Panc1 (cell line): ENCODE measurements at regions not wholly inside any gene's neighbourhood (a gene's known extent, or its start where the extent isn't known, plus 50 kb on each side); places are given as distances from the start of the nearest gene placed in this dataset.

Experiments
- ATAC-seq: fragments of 200-7000 bp; cut with Tn5 transposase; 2 replicates; pipeline ENCODE4 v1.9.1; 2020; ENCODE audit warnings: mild to moderate bottlenecking, moderate library complexity
- BruUV-seq: library from RNA; stranded (reverse); fragments of 400-500 nt; replicated peaks from 2 replicates; lab custom pipeline; 2021; lab: Mats Ljungman, UMichigan
- CTCF ChIA-PET: fragments of 300-600 bp; sonication (Branson Sonifier 250); formaldehyde crosslinking; loops from one replicate; lab custom pipeline; 2022; ENCODE audit warnings: antibody characterized with exemption; lab: Charles Lee
- POLR2A ChIA-PET: fragments of 300-600 bp; sonication (Branson Sonifier 250); formaldehyde crosslinking; loops from one replicate; lab custom pipeline; 2022; ENCODE audit warnings: antibody characterized with exemption; lab: Charles Lee
- DNase-seq: peaks from one replicate; pipeline ENCODE4 v3.0.0-alpha.2; 2010; ENCODE audit warnings: low read depth, low spot score
- H3K27ac ChIP-seq: 2 replicates; pipeline ENCODE4 v1.5.1; 2011; ENCODE audit warnings: mild to moderate bottlenecking, low read length, inconsistent platforms
- H3K27me3 ChIP-seq: fragments of 200-500 bp; sonication (Bioruptor generic); 2 replicates; pipeline ENCODE4 v1.6.0; 2014; ENCODE audit warnings: low read length, inconsistent platforms; ENCODE audit not compliant: control insufficient read depth, insufficient read depth
- H3K36me3 ChIP-seq: fragments of 200-500 bp; sonication (Bioruptor generic); 2 replicates; pipeline ENCODE4 v1.5.1; 2014; ENCODE audit warnings: inconsistent platforms, mild to moderate bottlenecking, low read length, moderate library complexity; ENCODE audit not compliant: control insufficient read depth, insufficient read depth
- H3K4me1 ChIP-seq: 2 replicates; pipeline ENCODE4 v1.5.1; 2011; ENCODE audit warnings: inconsistent platforms, mild to moderate bottlenecking, low read length, moderate library complexity; ENCODE audit not compliant: control insufficient read depth, insufficient read depth
- H3K4me3 ChIP-seq, 2 experiments: 2 replicates each; pipeline ENCODE4 v1.5.1; 2011 to 2012; ENCODE audit warnings: low read depth in 2 of 2, low read length in 2 of 2, mild to moderate bottlenecking in 2 of 2, inconsistent platforms in 1 of 2, moderate library complexity in 1 of 2
- H3K9me3 ChIP-seq: fragments of 200-500 bp; sonication (Bioruptor generic); 2 replicates; pipeline ENCODE4 v1.5.1; 2014; ENCODE audit warnings: low read depth, mild to moderate bottlenecking, inconsistent platforms, low read length, moderate library complexity; ENCODE audit not compliant: control insufficient read depth, insufficient read depth
- POLR2AphosphoS5 ChIP-seq: IDR thresholded peaks from 2 replicates; pipeline ENCODE4 v1.6.1; 2012; ENCODE audit warnings: mild to moderate bottlenecking, low read depth, low read length, moderate library complexity
- SIN3A ChIP-seq: IDR thresholded peaks from 2 replicates; pipeline ENCODE4 v1.6.1; 2012; ENCODE audit warnings: low read depth, mild to moderate bottlenecking, low read length, moderate library complexity, borderline replicate concordance; ENCODE audit not compliant: insufficient read depth
- TCF7L2 ChIP-seq: IDR thresholded peaks from 2 replicates; pipeline ENCODE4 v1.6.1; 2011; ENCODE audit warnings: mild to moderate bottlenecking, low read depth, low read length, inconsistent platforms
- in situ Hi-C: cut with HindIII; loops from 2 replicates; pipeline ENCODE4 v1.10.0; 2016; ENCODE audit warnings: low sequenced_read_pairs, low pct_unique_long_range_greater_than_20kb
- intact Hi-C: fragments of 100-400 bp; cut with micrococcal nuclease; formaldehyde crosslinking; loops from one replicate; pipeline ENCODE4 v1.10.0; 2022; ENCODE audit not compliant: unreplicated experiment
- TF ChIP-seq, protein P1 (sequence below): fragments of 450-650 bp; IDR thresholded peaks from 2 replicates; pipeline ENCODE4 v1.5.1; 2017; ENCODE audit warnings: mild to moderate bottlenecking
- TF ChIP-seq, protein P2 (sequence below), 2 experiments: IDR thresholded peaks; 2 replicates each; pipeline ENCODE4 v1.6.1; 2011 to 2012; ENCODE audit warnings: low read depth in 2 of 2, control low read depth in 1 of 2, low read length in 1 of 2, mild to moderate bottlenecking in 1 of 2, moderate library complexity in 1 of 2; ENCODE audit not compliant: insufficient read depth in 1 of 2

DNA sequence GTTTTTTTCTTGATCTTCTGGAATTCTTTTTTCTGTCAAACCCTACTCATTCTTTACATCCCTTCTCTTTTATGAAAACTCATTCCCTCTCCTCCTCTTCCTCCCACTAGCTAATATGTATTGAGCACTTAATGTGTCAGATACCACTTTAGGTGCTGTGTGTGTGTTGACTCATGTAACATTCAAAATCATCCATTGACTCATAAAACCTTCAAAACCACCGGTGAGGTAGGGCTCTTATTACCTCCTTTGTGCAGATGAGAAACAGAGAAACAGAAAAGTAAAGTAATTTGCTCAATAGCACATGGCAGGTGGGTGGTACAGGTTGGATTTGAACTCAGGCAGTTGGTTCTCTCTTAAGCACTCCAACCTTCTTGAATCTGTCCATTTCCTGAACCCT, 136.3 kb upstream of the NEDD9 start:
- intact Hi-C loops (no loop called here), in situ Hi-C loops (no loop called here)
- H3K4me3 ChIP-seq, result no peak overlapping the region
- ATAC-seq (no peak), DNase-seq (no peak)
- no peaks in the 10 kb centered on the region for H3K9me3 ChIP-seq
- ChIA-PET CTCF (no interaction called here), POLR2A (no interaction called here)
- no peak for TF ChIP-seq TCF7L2
- TF ChIP-seq, protein P1, sequence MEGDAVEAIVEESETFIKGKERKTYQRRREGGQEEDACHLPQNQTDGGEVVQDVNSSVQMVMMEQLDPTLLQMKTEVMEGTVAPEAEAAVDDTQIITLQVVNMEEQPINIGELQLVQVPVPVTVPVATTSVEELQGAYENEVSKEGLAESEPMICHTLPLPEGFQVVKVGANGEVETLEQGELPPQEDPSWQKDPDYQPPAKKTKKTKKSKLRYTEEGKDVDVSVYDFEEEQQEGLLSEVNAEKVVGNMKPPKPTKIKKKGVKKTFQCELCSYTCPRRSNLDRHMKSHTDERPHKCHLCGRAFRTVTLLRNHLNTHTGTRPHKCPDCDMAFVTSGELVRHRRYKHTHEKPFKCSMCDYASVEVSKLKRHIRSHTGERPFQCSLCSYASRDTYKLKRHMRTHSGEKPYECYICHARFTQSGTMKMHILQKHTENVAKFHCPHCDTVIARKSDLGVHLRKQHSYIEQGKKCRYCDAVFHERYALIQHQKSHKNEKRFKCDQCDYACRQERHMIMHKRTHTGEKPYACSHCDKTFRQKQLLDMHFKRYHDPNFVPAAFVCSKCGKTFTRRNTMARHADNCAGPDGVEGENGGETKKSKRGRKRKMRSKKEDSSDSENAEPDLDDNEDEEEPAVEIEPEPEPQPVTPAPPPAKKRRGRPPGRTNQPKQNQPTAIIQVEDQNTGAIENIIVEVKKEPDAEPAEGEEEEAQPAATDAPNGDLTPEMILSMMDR, result no peak
- TF ChIP-seq, protein P2, sequence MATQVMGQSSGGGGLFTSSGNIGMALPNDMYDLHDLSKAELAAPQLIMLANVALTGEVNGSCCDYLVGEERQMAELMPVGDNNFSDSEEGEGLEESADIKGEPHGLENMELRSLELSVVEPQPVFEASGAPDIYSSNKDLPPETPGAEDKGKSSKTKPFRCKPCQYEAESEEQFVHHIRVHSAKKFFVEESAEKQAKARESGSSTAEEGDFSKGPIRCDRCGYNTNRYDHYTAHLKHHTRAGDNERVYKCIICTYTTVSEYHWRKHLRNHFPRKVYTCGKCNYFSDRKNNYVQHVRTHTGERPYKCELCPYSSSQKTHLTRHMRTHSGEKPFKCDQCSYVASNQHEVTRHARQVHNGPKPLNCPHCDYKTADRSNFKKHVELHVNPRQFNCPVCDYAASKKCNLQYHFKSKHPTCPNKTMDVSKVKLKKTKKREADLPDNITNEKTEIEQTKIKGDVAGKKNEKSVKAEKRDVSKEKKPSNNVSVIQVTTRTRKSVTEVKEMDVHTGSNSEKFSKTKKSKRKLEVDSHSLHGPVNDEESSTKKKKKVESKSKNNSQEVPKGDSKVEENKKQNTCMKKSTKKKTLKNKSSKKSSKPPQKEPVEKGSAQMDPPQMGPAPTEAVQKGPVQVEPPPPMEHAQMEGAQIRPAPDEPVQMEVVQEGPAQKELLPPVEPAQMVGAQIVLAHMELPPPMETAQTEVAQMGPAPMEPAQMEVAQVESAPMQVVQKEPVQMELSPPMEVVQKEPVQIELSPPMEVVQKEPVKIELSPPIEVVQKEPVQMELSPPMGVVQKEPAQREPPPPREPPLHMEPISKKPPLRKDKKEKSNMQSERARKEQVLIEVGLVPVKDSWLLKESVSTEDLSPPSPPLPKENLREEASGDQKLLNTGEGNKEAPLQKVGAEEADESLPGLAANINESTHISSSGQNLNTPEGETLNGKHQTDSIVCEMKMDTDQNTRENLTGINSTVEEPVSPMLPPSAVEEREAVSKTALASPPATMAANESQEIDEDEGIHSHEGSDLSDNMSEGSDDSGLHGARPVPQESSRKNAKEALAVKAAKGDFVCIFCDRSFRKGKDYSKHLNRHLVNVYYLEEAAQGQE (IDR thresholded peaks at IDR 0.05; ENCODE audit: insufficient read depth in 1 of 2, low read depth in 2 of 2, low read length in 1 of 2), result no peak
- TF ChIP-seq POLR2AphosphoS5, result no peak
- TF ChIP-seq SIN3A, result no peak
- H3K27ac ChIP-seq, result no peak overlapping the region
- H3K36me3 ChIP-seq, result no peaks in the 10 kb centered on the region
- H3K4me1 ChIP-seq, result no peaks in the 10 kb centered on the region
- no peaks in the 10 kb centered on the region; the same call in 1 of the 2 replicates for H3K27me3 ChIP-seq
- no TSS peak for BruUV-seq

DNA sequence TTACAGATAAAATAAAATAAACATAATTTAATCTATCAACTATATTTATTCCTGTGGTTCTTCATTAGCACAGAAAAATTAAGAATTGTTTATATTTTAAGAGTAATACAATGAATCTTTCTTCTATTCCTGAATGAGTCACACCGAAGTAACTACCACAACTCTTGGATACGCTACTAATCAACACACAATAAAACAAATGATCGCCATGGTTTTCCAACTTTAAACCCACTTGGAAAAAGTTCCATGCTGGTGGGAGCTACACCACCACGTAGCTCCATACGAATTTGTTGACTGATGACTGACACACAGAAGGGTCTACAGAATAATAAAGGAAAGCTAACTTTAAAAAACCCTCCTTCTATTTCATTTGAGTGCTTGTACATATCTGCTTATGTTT, 135.8 kb upstream of the NEDD9 start:
- ATAC-seq, result no peak
- Histone ChIP-seq H3K27me3 (no peaks in the 10 kb centered on the region; the same call in 1 of the 2 replicates), H3K9me3 (no peaks in the 10 kb centered on the region), H3K27ac (no peak overlapping the region), H3K36me3 (no peaks in the 10 kb centered on the region), H3K4me1 (no peaks in the 10 kb centered on the region), H3K4me3 (no peak overlapping the region)
- in situ Hi-C loops, result no loop called here
- intact Hi-C loops, result no loop called here
- ChIA-PET POLR2A (no interaction called here), CTCF (no interaction called here)
- TF ChIP-seq SIN3A (no peak), TCF7L2 (no peak), POLR2AphosphoS5 (no peak)
- TF ChIP-seq, protein P2 (IDR thresholded peaks at IDR 0.05; ENCODE audit: insufficient read depth in 1 of 2, low read depth in 2 of 2, low read length in 1 of 2), result no peak
- TF ChIP-seq, protein P1, result no peak
- DNase-seq, result no peak
- BruUV-seq, result no TSS peak
